Ureter (tissue), 1 donor: ENCODE measurements at regions not wholly inside any gene's neighbourhood (a gene's known extent, or its start where the extent isn't known, plus 50 kb on each side); places are given as distances from the start of the nearest gene placed in this dataset.
A peak's percentile ranks its signal among the peaks of the same experiment; 100 is the strongest.
"Not testable (repeated sequence)": the region's sequence is repeated elsewhere in the genome, so short reads cannot be mapped to it uniquely, and the experiment has no call there.

Experiments
- DNase-seq: peaks from one replicate; pipeline ENCODE4 v3.0.0-alpha.2; 2020; ENCODE audit warnings: low spot score
- donor health status: DM: yes; HTN: yes; CAD: no.

DNA sequence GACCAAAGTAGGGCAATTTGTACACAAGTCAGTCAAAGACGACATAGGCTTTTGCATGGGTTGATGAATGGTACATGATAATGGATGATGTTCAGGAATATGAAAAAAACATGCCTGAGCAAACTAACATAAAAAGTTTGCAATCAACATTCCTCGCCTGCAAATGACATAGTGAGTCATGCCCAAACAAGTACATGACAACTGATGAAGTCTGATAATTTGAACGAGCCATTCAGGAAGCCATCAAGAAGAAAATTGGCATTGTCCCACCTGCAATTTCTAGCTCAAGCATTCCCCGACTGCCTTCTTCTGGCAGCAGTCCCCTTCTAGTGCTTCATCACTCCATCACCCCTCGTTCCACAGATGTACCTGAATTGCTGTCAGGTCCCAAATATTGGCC is 118.4 kb upstream of the NR5A2 start:
- DNase-seq = peak; percentile 49

DNA sequence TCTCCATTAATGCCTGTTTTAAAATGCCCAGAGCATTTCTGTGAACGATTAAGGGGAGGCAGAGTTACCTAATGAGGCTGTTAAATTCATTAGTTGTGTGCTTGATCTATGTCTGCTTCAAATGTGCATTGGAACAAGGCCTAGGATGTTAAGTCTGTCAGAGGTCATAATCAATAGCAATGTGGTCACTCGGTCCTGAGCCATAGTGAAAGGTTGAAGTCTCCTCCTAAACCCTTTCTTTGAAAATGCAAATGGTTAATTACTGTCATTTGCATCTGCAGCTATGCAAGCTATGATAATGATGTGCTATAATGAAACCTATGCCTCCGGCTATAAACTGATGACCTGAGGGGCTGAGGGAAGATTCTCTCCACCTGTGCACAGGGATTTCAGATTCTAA is 114.2 kb upstream of the NR5A2 start:
- DNase-seq = no peak

DNA sequence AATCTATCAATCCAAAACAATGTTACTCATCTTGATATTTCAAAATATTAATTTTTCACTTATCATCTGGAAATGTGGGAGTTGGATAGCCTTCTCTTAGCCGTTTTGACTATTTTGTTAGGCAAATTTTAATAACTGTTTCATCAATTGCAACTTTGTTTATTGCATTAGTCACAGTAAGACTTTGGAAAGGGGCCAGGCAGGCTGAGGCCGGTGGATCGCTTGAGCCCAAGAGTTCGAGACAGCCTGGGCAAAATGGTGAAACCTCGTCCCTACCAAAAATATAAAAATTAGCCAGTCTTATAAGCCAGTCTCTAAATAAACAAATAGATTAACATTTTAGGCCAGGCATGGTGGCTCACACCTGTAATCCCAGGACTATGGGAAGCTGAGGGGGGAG is 113.0 kb upstream of the NR5A2 start:
- no peak for DNase-seq

DNA sequence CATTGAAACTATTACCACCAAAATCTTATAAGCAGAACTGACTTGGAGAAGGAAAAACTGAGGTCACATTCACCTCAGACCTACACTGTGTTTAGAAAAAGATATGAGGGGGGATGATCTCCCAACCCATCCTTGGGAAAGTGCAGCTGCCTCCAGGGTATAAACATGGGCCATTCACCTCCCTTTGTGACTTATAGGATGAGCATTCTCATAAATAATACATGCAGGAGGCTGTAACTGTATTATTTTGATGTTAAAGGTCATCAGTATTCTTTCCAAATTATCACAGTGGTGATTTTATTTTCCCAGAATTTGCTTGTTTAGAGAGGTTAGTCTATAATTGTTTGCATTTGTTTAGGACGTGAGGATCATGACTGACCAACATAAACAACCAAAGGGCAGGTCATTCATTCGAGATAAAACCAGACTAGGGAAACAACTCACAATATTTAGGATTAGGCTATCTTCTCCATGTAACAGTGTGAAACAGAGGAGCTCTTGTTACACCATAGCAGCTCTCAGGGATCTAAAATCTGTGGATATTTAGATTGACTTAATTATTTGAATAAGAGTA is 109.2 kb upstream of the NR5A2 start:
- DNase-seq = no peak

DNA sequence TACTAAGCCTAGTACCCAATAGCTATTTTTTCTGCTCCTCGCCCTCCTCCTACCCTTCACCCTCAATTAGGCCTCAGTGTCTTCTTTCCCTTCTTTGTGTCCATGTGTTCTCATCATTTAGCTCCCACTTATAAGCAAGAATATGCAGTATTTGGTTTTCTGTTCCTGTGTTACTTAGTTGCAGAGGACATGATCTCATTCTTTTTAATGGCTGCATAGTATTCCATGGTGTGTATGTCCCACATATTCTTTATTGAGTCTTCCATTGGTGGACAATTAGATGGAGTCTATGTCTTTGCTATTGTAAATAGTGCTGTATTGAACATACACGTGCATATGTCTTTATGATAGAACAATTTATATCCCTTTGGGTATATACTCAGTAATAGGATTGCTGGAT is 106.9 kb upstream of the NR5A2 start:
- DNase-seq = no peak

DNA sequence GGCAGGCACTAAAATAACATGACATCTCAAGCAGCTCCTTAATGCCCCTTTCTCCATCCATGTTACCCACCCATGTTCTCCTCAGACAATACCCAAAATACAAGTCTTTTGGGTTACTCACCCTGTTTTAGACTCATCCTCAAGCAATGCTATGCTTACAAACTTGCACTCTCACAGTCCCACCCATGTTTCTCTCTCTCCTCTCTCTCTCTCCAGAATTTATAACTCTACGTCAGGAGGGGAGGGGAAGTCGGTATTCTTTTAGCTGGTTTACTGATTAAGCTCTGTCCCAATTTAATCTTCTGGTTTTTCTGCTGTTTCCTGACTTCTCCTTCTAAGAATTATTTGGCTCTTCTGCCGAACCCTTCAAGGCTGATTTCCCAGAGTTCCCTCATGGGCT is 98.0 kb upstream of the NR5A2 start:
- DNase-seq = no peak

DNA sequence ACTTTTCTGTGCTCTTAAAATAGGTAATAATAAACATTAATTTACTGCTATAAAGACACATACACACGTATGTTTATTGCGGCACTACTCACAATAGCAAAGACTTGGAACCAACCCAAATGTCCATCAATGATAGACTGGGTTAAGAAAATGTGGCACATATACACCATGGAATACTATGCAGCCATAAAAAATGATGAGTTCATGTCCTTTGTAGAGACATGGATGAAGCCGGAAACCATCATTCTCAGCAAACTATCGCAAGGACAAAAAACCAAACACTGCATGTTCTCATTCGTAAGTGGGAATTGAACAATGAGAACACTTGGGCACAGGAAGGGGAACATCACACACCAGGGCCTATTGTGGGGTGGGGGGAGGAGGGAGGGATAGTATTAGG is 97.4 kb upstream of the NR5A2 start:
- DNase-seq = not testable (repeated sequence)

DNA sequence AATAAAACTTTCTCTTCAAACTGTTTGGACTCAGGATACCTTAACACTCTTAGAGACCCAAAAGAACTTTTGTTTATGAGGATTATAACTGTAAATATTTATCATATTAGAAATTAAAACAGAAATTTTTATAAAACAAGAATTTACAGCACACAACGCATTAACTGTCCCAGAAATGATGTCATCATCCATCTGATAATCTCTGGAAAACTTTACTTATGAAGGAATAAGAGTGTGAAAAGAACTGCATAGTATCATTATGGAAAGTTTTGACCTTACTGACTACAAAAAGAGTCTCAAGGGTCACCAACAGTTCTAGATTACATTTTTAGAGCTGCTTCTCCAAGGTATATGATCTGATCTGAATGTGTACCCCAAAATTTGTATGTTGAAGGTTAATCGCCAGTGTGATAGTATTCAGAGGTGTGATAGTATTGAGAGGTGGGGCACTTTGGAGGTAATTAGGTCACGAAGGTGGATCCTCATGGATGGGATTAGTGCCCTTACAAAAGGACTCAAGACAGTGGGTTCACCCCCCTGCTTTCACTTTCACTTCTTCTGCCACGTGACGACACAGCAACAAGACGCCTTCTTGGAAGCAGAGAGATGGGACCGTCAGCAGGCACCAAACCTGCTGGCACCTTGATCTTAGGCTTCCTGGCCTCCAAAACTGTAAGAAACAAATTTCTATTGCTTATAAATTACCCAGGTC is 95.7 kb upstream of the NR5A2 start:
- no peak for DNase-seq

DNA sequence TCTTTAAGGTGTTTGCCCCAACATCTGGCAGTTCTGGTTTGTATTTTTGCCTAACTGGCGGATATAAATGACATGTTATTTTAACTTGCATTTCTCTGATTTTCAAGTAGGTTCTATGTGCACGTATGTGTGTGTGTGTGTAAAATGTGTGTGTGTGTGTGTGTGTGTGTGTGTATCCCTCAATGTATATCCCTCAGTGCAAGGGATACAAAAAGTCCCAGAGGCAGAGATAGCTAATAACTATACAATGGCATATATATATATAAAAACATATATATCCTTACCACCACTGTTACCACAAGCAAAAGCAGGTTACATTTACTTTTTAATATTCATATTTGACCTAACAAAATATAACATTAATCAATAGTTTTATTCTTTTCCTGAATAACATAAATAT is 95.0 kb upstream of the NR5A2 start:
- no peak for DNase-seq

DNA sequence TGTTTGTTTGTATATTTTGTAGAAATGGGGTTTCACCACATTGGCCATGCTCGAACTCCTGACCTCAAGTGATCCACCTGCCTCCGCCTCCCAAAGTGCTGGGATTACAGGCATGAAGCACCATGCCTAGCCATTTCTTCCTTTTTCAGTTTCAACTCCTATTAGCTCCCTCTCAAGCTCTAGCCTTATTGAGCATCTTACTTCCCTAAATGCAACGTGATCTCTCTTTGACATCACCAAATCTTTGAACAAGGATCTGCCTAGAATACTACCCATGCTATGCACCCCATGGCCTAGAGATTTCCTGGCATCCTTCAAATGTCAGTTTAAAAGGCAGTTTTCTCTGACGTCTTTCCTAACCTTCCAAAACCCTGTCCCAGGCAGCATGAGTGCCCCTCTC is 91.1 kb upstream of the NR5A2 start:
- DNase-seq = no peak

DNA sequence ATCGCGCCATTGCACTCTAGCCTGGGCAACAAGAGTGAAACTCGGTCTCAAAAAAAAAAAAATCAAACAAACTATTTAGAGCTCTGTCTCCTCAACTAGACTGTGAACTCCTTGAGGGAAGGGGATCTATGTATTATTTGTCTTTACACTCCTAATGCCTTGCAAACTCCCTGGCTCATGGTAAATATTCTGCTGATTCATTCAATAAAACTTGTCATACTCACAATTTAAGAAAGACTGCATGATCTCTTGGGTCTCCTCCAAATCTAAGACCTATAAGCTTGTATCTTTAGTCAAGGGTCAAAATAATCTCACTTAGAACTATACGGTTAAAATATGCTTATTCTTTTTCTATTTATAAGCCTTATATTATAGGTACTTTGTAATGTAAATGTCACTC is 90.3 kb upstream of the NR5A2 start:
- DNase-seq = no peak

DNA sequence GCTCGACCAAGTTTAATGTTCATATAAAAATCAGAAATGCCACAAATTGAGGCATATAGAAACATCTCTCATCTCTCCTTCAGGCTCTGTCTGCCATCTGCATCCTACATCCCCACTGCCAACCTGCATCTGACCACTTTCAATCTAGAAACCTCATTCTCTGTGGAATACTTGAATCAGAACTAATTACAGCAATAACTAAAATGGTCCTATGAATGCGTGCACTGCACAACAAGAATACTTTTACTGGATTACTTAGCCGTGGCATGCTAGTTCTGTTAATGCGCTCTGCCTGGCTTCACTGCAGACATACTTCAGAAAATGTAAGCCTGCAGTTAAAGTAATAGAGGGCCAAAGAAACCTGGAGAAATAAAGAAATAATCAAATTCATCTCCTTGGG is 89.8 kb upstream of the NR5A2 start:
- DNase-seq = no peak

DNA sequence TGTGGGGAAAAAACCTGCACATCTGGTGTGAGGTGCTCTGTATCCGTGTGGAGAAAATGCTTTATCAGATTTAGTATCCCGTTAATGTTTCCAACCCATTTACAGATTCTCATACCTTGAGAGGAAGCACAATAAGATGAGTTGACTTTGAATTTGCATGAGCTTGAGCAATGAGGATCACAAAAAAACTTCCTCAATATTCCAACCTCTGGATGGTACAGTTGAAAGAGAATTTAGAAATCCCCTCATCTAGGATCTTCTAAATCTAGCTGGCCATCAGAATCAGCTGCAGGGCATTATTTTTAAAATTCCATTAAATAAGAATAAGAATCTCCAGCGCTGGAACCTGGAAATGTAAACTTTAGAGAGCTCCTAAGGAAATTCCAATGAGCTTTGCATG is 82.5 kb upstream of the NR5A2 start:
- no peak for DNase-seq

DNA sequence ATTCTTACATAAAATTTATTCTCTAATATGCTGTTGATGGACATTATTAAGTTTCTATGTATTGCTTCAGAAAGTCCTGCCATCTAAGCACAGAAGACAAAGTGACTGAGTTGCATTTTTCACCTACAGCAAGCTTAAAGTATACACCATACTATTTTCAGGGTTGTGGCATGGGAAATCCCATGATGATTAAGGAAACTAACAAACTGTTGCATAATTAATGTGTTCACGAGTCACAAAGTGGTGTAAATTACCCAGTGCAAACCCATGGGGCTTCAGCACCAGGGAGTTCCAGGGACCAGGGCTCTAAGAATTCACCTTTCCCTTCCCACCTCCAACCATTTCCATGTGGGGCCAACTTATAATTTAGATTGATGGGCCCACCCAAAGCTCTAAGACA is 81.9 kb upstream of the NR5A2 start:
- no peak for DNase-seq

DNA sequence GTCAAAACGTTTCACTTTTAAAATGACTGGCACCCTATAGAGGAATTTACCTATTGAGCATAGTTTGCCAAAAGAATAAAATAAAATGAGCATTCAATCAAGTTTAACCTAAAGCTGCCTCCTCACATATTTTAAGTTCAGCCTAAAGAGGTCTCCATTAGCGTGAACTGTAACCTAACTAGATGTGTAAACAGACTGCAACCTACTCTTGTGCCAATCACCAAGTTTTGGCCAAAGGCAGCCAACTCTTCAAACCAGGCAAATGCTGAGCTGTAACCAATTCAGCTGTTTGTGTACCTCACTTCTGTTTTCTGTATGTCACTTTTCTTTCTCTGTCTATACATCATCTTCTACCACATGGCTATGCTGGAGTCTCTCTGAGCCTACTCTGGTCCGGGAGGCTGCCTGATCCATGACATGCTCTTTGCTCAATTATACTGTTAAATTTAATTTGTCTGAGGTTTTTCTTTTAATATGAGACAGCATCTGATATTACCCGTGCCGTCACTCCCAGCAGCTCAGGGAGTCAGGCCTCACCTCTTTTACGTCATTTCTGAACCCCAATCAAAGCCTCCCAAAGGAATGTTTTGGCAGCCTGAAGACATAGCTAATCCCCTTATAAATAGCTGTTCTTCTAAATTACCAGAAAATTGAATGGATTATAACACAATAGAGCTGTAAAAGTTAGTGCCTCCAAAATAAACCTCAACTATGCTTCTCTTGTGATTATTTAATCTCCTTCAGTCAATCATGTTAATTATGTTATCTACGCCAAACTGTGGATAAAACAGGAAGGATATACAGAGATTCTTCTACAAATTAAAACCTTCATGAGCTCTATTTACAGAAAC is 81.0 kb upstream of the NR5A2 start:
- DNase-seq = no peak

DNA sequence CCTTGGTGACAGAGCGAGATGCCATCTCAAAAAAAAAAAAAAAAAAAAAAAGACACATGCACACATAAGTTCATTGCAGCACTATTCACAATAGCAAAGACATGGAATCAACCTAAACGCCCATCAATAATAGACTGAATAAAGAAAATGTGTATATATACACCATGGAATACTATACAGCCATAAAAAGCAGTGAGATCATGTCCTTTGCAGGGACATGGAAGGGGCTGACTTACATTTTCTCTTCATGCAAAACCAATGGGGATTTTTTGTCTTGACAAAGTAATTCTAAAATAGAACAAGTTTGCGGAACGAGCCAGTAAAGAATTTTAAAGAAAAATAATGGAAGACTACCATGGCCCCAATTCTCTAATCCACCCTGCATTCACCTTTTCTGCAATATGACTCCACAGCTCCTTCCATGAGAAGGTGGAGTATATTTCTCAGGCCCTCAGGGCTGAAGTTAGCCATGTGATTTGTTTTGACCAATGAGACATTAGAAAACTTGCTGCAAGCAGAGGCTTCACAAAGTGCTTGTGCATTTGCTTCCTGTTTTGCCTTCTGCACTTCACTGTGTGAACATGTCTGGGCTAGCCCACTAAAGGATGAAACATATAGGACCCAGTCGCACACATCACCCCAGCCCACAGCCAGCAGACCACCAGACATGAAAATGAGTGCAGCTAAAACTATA is 78.8 kb upstream of the NR5A2 start:
- no peak for DNase-seq

DNA sequence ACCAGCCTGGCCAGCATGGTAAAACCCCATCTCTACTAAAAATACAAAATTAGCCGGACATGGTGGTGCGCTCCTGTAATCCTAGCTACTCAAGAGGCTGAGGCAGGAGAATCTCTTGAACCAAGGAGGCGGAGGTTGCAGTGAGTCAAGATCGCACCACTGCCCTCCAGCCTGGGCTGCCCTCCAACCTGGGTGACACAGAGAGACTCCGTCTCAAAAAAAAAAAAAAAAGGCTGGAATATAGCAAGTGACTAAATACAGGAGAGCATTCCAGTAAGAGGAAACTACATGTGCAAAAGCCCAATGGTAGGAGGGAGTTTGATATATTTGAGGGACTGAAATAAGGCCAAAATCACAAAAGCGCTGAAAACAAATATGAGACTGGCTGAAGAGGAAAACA is 76.5 kb upstream of the NR5A2 start:
- not testable (repeated sequence) for DNase-seq

DNA sequence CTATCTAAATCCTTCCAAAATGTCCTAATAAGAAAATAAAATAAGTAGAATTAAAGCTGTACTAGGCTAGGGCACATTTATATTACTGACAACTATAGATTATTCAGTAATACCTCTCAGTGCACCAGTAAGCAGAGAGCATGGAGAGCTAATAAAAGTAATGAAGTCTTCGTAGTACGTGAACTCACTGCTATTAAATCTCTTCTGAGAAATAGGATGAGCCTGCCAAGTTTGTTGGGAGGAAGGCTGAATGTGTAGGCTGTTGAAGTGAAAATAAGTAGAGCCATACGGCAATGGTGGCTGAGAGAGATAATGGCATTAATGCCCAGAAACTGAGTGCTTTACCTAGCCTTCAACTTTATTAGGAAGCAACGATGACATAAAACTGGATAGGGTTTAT is 73.9 kb upstream of the NR5A2 start:
- no peak for DNase-seq

DNA sequence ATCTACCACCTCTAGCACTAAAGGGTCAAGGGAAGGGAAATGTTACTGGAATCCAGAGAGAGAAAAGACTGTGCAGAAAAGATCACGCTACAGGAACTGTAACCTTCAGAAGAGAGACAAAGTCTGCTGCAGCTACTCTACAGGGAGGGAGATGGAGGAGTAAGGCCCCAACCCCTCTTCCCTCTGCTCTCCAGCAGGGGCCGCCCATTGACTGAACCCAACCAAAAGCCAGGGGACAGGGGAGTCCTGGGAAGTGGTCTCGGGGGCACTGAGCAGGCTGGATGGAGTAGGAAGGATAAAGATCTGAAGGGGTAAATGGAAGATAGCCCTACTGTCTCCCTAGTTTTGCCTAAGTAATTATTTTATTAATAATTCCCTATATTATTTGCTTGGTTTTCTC is 72.8 kb upstream of the NR5A2 start:
- DNase-seq = no peak

DNA sequence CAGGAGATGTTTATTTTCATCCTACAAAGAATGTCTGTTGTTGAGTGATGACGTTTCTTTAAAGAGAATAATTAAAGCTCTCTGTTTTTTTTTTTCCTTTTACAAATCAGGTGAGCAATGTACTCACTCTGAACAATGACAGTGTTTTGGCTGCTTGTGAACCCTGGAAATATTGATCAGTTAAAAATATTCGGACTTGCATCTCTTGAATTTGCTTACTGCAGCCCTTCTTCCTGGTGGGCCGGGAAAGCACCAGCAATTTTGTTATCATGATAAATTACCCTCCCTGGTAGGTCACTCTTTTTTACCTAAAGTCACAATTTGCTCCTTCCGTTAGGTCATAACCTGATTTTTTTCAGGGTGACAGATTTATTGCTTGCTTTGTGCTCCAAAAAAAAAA is 72.3 kb upstream of the NR5A2 start:
- DNase-seq = no peak

DNA sequence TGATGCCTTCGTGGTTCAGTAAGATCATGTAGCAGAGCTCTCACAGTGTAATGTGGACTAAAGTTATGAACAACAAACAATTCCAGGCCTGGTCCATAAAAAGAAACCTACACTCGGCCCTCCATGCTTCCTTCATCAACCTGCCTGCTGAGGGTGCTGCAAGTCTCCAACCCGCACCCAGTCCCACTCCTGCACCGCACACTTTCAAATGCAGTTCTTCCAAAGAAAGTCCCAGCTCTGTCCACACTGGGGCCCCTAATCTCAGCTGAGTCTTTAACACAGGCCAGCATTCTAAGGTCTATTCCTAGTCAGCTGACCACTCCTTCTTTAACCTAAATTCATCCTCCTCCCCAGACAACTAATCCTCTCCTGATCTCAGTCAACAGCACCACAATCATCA is 71.5 kb upstream of the NR5A2 start:
- DNase-seq = no peak

DNA sequence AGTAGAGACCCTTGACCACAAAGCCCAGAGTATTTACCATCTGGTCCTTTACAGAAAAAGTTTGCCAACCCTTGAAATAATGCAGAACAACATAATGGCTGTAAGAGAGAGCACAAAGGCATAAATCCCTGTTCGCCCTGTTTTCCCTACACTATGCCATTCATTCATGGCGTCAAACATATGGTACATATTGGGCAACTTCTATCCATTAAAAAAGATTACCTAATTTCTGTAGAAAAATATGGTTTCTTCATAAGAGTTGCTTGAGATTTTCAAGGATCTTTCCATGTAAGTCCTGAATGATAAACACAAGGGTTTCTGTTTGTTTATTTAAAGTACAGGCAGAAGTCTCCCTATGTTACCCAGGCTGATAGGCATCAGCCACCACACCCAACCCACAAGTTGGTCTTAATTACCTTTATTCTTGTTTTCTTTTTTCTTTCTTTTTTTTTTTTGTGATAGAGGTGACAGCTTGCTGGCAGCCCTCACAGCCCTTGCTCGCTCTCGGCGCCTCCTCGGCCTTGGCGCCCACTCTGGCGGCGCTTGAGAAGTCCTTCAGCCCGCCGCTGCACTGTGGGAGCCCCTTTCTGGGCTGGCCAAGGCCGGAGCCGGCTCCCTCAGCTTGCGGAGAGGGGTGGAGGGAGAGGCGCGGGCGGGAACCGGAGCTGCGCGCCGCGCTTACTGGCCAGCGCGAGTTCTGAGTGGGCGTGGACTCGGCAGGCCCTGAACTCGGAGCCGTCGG is 68.3 kb upstream of the NR5A2 start:
- no peak for DNase-seq
